Naive thymus-derived CD4-positive, alpha-beta T cell (primary cell): ENCODE measurements at regions not wholly inside any gene's neighbourhood (a gene's known extent, or its start where the extent isn't known, plus 50 kb on each side); places are given as distances from the start of the nearest gene placed in this dataset.
A peak's percentile ranks its signal among the peaks of the same experiment; 100 is the strongest.

Experiments
- ATAC-seq: fragments of 150-1000 bp; cut with Tn5 transposase; 2 replicates; pipeline ENCODE4 v1.10.0; 2021; ENCODE audit warnings: mild to moderate bottlenecking, moderate library complexity
- CTCF ChIA-PET: fragments of 350-600 bp; sonication (Branson Sonifier 250); formaldehyde crosslinking; loops from one replicate; lab custom pipeline; 2021; ENCODE audit warnings: antibody characterized with exemption; lab: Charles Lee
- POLR2A ChIA-PET: fragments of 350-600 bp; sonication (Branson Sonifier 250); formaldehyde crosslinking; loops from one replicate; lab custom pipeline; 2021; ENCODE audit warnings: antibody characterized with exemption, inconsistent platforms; lab: Charles Lee
- DNase-seq, 9 donors: peaks; one replicate each; pipeline versions ENCODE4 v3.0.0 to v3.0.0-alpha.2; 2020 to 2022; ENCODE audit warnings: mixed read lengths in 1 of 9
- H3K27ac ChIP-seq: one replicate; pipeline ENCODE4 v1.7.0; 2013; ENCODE audit warnings: mild to moderate bottlenecking, low read depth, low read length, moderate library complexity
- H3K27me3 ChIP-seq, 2 donors: one replicate each; pipeline ENCODE4 v1.7.0; 2013; ENCODE audit warnings: low read length in 2 of 2, mild to moderate bottlenecking in 2 of 2, moderate library complexity in 2 of 2; ENCODE audit not compliant: control insufficient read depth in 2 of 2, insufficient read depth in 2 of 2
- H3K36me3 ChIP-seq, 3 experiments: 1 replicate in 2 of 3; 2 replicates in 1 of 3; pipeline ENCODE4 v1.7.0; 2013; ENCODE audit warnings: low read length in 3 of 3, mild to moderate bottlenecking in 3 of 3, moderate library complexity in 1 of 3; ENCODE audit not compliant: insufficient read depth in 3 of 3, control insufficient read depth in 2 of 3
- H3K4me1 ChIP-seq, 2 donors: one replicate each; pipeline ENCODE4 v1.7.0; 2013; ENCODE audit warnings: low read length in 2 of 2, mild to moderate bottlenecking in 2 of 2, moderate library complexity in 1 of 2; ENCODE audit not compliant: control insufficient read depth in 2 of 2, insufficient read depth in 2 of 2
- H3K4me3 ChIP-seq: 2 replicates; pipeline ENCODE4 v1.7.0; 2013; ENCODE audit warnings: mild to moderate bottlenecking, low read length
- H3K9me3 ChIP-seq, 3 experiments: 1 replicate in 2 of 3; 2 replicates in 1 of 3; pipeline ENCODE4 v1.7.0; 2013; ENCODE audit warnings: low read length in 3 of 3; ENCODE audit not compliant: control insufficient read depth in 2 of 3
- H3K27ac Mint-ChIP-seq, 9 donors: one replicate each; pipeline ENCODE4 v1.8.0; 2020 to 2022; ENCODE audit warnings: mixed read lengths in 9 of 9, mild to moderate bottlenecking in 8 of 9, moderate library complexity in 5 of 9, inconsistent platforms in 2 of 9
- H3K27me3 Mint-ChIP-seq, 5 donors: one replicate each; pipeline ENCODE4 v1.8.0; 2021 to 2022; ENCODE audit warnings: mixed read lengths in 5 of 5, mild to moderate bottlenecking in 1 of 5
- H3K36me3 Mint-ChIP-seq, 5 donors: one replicate each; pipeline ENCODE4 v1.8.0; 2020 to 2022; ENCODE audit warnings: mixed read lengths in 5 of 5, mild to moderate bottlenecking in 3 of 5, inconsistent platforms in 1 of 5
- H3K4me1 Mint-ChIP-seq, 7 donors: one replicate each; pipeline ENCODE4 v1.8.0; 2020 to 2022; ENCODE audit warnings: mixed read lengths in 7 of 7, mild to moderate bottlenecking in 3 of 7, inconsistent platforms in 1 of 7
- H3K4me3 Mint-ChIP-seq, 10 donors: one replicate each; pipeline ENCODE4 v1.8.0; 2020 to 2022; ENCODE audit warnings: mild to moderate bottlenecking in 10 of 10, mixed read lengths in 10 of 10, moderate library complexity in 6 of 10, inconsistent platforms in 2 of 10
- H3K9me3 Mint-ChIP-seq, 11 donors: one replicate each; pipeline ENCODE4 v1.8.0; 2020 to 2022; ENCODE audit warnings: mixed read lengths in 11 of 11, mild to moderate bottlenecking in 4 of 11, inconsistent platforms in 1 of 11, moderate library complexity in 1 of 11
- intact Hi-C, 2 donors: fragments of 100-400 bp; cut with micrococcal nuclease; formaldehyde crosslinking; loops; one replicate each; pipeline ENCODE4 v1.15.1; 2023

DNA sequence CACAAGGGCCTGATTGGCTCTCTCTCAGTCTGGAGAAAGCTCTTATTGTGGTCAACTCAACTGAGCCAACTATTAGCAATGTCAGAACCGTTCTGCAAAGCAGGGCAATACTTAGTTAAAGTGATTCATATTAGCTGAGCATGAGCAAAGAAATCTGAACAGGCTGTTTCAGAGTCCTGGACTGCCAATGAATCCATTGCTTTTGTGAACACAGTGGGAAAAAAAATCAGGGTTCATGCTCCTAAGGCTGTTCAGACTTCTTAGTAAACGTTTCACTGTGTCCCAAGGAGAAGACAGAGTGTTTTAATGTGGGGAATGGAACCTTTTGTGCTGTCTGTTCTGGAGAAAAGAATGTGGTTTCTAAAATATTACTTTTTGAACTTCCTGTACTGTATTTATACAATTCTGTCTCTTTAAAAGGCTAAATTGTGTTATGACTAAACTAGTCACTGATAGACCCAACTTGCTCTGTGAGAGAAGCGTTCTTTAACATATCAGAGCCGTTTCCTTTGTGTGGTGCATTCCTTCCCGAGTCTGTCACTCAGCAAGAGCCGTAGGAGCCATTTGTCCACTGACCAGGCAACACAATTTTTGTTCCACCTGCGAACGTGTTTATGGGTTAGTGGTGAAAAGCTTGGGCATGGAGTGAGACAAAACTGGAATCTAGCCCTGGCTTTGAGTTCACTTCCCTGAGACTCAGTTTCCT is 366.1 kb downstream of the FBXO8 start:
- Mint-ChIP-seq H3K4me3 (no peak overlapping the region), H3K27ac (no peak overlapping the region), H3K27me3 (no peaks in the 10 kb centered on the region), H3K36me3 (no peaks in the 10 kb centered on the region), H3K4me1 (no peaks in the 10 kb centered on the region), H3K9me3 (peaks cover 0 to 5% (median 0%) of the 10 kb centered on the region in 11 donors)
- Histone ChIP-seq H3K27me3 (no peaks in the 10 kb centered on the region), H3K4me3 (no peak overlapping the region), H3K9me3 (no peaks in the 10 kb centered on the region), H3K27ac (no peak overlapping the region), H3K36me3 (no peaks in the 10 kb centered on the region), H3K4me1 (no peaks in the 10 kb centered on the region)
- ChIA-PET CTCF (no interaction called here), POLR2A (no interaction called here)
- ATAC-seq: no peak
- intact Hi-C loops: no loop called here
- DNase-seq: no peak

DNA sequence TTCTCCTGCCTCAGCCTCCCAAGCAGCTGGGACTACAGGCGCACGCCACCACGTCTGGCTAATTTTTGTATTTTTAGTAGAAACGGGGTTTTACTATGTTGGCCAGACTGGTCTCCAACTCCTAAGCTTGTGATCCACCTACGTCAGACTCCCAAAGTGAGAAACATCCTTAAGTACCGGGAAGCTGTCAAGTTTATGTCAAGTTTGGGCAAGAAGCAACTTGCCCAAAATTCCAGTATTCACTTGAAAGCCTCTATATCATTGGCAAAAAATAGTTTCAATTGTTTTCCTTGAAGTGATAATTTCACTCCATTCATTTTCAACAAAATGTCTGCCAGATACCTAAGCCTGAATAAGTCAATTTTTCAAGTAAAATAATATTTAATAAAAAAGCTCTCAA is 370.0 kb downstream of the FBXO8 start:
- ATAC-seq (no peak), DNase-seq (no peak)
- Histone ChIP-seq H3K36me3 (no peaks in the 10 kb centered on the region), H3K4me3 (no peak overlapping the region), H3K27ac (no peak overlapping the region), H3K4me1 (no peaks in the 10 kb centered on the region), H3K9me3 (no peaks in the 10 kb centered on the region), H3K27me3 (no peaks in the 10 kb centered on the region)
- POLR2A ChIA-PET: no interaction called here
- H3K27me3 Mint-ChIP-seq: no peaks in the 10 kb centered on the region
- intact Hi-C loops: no loop called here
- no peaks in the 10 kb centered on the region for H3K36me3 Mint-ChIP-seq
- CTCF ChIA-PET: no interaction called here
- H3K9me3 Mint-ChIP-seq: peaks cover 0 to 4% (median 0%) of the 10 kb centered on the region in 11 donors
- H3K27ac Mint-ChIP-seq: no peak overlapping the region
- peaks cover 0 to 2% (median 0%) of the 10 kb centered on the region in 7 donors for H3K4me1 Mint-ChIP-seq
- no peak overlapping the region for H3K4me3 Mint-ChIP-seq

DNA sequence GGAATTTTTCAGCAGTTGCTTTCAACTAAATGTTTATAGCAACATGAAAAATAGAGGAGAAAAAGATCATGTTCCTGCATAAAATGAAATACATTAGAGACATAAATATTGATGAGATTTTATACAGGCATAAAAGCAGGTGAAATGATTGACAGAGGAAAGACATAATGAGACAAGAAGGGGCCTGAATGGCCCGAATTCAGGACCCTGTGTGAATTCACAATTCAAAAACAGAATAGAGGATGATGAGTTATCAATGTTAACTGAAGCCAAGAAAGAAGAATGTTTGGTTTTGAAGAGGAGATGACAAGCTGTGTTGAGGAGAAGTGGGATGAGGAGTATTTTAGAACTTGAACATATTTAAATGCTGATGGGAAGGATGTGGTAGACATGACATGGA is 371.1 kb downstream of the FBXO8 start:
- Histone ChIP-seq H3K4me1 (no peaks in the 10 kb centered on the region), H3K9me3 (no peaks in the 10 kb centered on the region), H3K36me3 (no peaks in the 10 kb centered on the region), H3K27ac (no peak overlapping the region), H3K27me3 (no peaks in the 10 kb centered on the region), H3K4me3 (no peak overlapping the region)
- POLR2A ChIA-PET: interaction anchor here (0.6 kb wide), 1 partner anchor 106 kb away, joined by 3 read pairs; no protein-coding TSS in a partner anchor
- CTCF ChIA-PET: no interaction called here
- H3K4me3 Mint-ChIP-seq: no peak overlapping the region
- no peak for ATAC-seq
- H3K36me3 Mint-ChIP-seq: no peaks in the 10 kb centered on the region
- no peak overlapping the region for H3K27ac Mint-ChIP-seq
- H3K9me3 Mint-ChIP-seq: peaks cover 0 to 4% (median 0%) of the 10 kb centered on the region in 11 donors
- intact Hi-C loops: no loop called here
- peaks cover 0 to 2% (median 0%) of the 10 kb centered on the region in 7 donors for H3K4me1 Mint-ChIP-seq
- no peak for DNase-seq
- no peaks in the 10 kb centered on the region for H3K27me3 Mint-ChIP-seq

DNA sequence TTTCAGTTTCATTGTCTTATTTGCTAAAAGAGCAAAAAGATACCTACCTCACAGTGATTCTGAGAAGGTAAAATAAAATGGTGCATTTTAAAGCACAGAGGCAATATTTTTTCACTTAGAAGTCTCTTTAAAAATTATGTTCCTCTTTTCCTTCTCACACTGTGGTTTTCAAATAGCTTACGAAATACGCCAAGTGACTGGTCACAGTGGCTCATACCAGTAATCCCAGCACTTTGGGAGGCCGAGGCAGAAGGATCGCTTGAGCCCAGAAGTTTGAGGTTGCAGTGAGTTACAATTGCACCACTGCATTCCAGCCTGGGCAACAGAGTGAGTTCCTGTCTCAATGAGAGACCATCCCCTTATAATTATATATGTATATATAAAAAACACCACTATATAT is 372.6 kb downstream of the FBXO8 start:
- DNase-seq (no peak), ATAC-seq (peak; percentile 37)
- Histone ChIP-seq H3K36me3 (no peaks in the 10 kb centered on the region), H3K4me1 (no peaks in the 10 kb centered on the region), H3K4me3 (no peak overlapping the region), H3K9me3 (no peaks in the 10 kb centered on the region), H3K27ac (no peak overlapping the region), H3K27me3 (no peaks in the 10 kb centered on the region)
- Mint-ChIP-seq H3K4me1 (peaks cover 0 to 2% (median 0%) of the 10 kb centered on the region in 7 donors), H3K4me3 (no peak overlapping the region), H3K27ac (no peak overlapping the region), H3K9me3 (peaks cover 0 to 4% (median 0%) of the 10 kb centered on the region in 11 donors), H3K36me3 (no peaks in the 10 kb centered on the region), H3K27me3 (no peaks in the 10 kb centered on the region)
- ChIA-PET CTCF (no interaction called here), POLR2A (no interaction called here)
- intact Hi-C loops: no loop called here

DNA sequence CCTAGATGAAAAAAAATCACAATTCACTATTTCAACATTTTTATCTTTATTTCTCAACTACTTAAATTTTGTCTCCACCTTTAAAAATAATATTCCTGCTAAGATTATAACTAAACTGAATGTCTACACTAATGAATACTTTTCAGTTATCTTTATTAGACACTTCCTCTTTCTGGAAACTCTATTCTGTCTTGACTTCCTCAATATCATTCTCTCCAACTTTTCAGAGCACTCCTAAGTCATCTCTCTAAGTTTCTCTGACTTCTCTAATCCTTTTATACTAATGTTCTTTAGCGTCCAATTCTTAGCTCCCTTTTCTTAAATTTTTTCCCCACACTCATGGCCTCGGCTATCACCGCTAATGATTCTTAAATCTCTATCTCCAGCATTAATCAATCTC is 374.2 kb downstream of the FBXO8 start:
- Mint-ChIP-seq H3K27ac (no peak overlapping the region), H3K4me3 (no peak overlapping the region)

DNA sequence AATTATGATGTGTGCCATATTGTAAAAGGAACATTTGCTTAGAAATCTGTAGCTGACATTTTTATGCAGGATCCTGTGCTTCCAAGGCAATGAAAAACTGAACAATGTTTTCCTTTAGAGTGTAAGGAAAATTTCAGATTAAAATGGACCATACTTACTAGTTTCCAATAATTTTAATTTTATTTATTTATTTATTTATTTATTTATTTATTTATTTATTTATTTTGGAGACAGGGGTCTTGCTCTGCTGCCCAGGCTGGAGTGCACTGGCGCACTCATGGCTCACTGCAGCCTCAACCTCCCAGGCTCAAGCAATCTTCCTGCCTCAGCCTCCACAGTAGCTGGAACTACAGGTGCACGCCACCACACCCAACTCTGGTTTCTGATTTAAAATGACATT is 369.8 kb upstream of the HAND2 start:
- H3K9me3 ChIP-seq: no peaks in the 10 kb centered on the region
- H3K27ac ChIP-seq: no peak overlapping the region
- no peaks in the 10 kb centered on the region for H3K4me1 ChIP-seq
- no peaks in the 10 kb centered on the region for H3K36me3 Mint-ChIP-seq
- DNase-seq: no peak
- H3K27ac Mint-ChIP-seq: no peak overlapping the region
- H3K4me3 Mint-ChIP-seq: no peak overlapping the region
- H3K4me1 Mint-ChIP-seq: no peaks in the 10 kb centered on the region
- CTCF ChIA-PET: no interaction called here
- H3K9me3 Mint-ChIP-seq: peaks cover 0 to 16% (median 6%) of the 10 kb centered on the region in 11 donors
- H3K36me3 ChIP-seq: no peaks in the 10 kb centered on the region
- POLR2A ChIA-PET: no interaction called here
- H3K27me3 Mint-ChIP-seq: peaks cover 0 to 6% (median 3%) of the 10 kb centered on the region in 5 donors
- H3K27me3 ChIP-seq: no peaks in the 10 kb centered on the region
- H3K4me3 ChIP-seq: no peak overlapping the region
- intact Hi-C loops: no loop called here
- ATAC-seq: no peak

More for the DNA sequence above, 374.2 kb downstream of the FBXO8 start:
- H3K36me3 Mint-ChIP-seq: no peaks in the 10 kb centered on the region
- ATAC-seq (peak; percentile 71), DNase-seq (no peak)
- intact Hi-C loops: no loop called here
- H3K9me3 Mint-ChIP-seq: peaks cover 0 to 4% (median 0%) of the 10 kb centered on the region in 11 donors
- Histone ChIP-seq H3K27ac (no peak overlapping the region), H3K36me3 (no peaks in the 10 kb centered on the region), H3K4me1 (no peaks in the 10 kb centered on the region), H3K4me3 (no peak overlapping the region), H3K27me3 (no peaks in the 10 kb centered on the region), H3K9me3 (no peaks in the 10 kb centered on the region)
- H3K27me3 Mint-ChIP-seq: no peaks in the 10 kb centered on the region
- CTCF ChIA-PET: no interaction called here
- peaks cover 0 to 2% (median 0%) of the 10 kb centered on the region in 7 donors for H3K4me1 Mint-ChIP-seq
- POLR2A ChIA-PET: no interaction called here

DNA sequence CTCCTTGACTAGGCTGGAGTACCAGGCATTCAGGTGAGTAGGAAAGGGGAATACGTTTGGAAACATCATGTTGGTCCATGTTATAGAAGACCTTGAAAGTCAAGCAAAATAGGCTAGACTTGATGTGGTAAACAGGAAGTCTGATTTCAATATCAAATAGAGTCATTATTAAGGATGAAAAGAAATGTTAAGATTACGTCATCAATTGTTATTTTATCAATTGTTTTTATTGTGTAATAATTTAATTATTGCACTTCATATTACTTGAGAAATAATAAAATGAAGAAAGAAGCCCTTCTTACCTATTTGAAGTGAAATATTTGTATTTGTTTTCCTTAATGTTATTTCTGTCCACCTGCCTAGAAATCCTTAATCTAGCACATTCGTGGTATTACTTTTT is 361.0 kb upstream of the HAND2 start:
- peaks cover 0 to 5% (median 0%) of the 10 kb centered on the region in 5 donors for H3K36me3 Mint-ChIP-seq
- CTCF ChIA-PET: no interaction called here
- ATAC-seq: no peak

More for the DNA sequence above, 361.0 kb upstream of the HAND2 start:
- intact Hi-C loops: no loop called here
- H3K4me3 ChIP-seq: no peak overlapping the region
- Mint-ChIP-seq H3K9me3 (peaks cover 4 to 35% (median 21%) of the 10 kb centered on the region in 11 donors), H3K27ac (no peak overlapping the region), H3K4me3 (no peak overlapping the region), H3K4me1 (no peaks in the 10 kb centered on the region), H3K27me3 (peaks cover 0 to 6% (median 0%) of the 10 kb centered on the region in 5 donors)
- DNase-seq: no peak
- POLR2A ChIA-PET: no interaction called here
- H3K27ac ChIP-seq: no peak overlapping the region
- no peaks in the 10 kb centered on the region for H3K4me1 ChIP-seq
- H3K9me3 ChIP-seq: no peaks in the 10 kb centered on the region
- H3K27me3 ChIP-seq: no peaks in the 10 kb centered on the region
- no peaks in the 10 kb centered on the region for H3K36me3 ChIP-seq
